B cell (primary cell): ENCODE measurements at regions not wholly inside any gene's neighbourhood (a gene's known extent, or its start where the extent isn't known, plus 50 kb on each side); places are given as distances from the start of the nearest gene placed in this dataset.

Source experiments
- ATAC-seq: fragments of 200-7000 bp; cut with Tn5 transposase; one replicate; pipeline ENCODE4 v1.10.0; 2021; ENCODE audit warnings: low read depth, mild to moderate bottlenecking, moderate number of reproducible peaks, moderate library complexity
- CTCF ChIA-PET: fragments of 350-600 bp; sonication (Branson Sonifier 250); formaldehyde crosslinking; loops from one replicate; lab custom pipeline; 2021; ENCODE audit warnings: antibody characterized with exemption, inconsistent platforms; lab: Charles Lee
- POLR2A ChIA-PET: fragments of 350-600 bp; sonication (Branson Sonifier 250); formaldehyde crosslinking; loops from one replicate; lab custom pipeline; 2021; ENCODE audit warnings: antibody characterized with exemption; lab: Charles Lee
- DNase-seq: peaks from one replicate; pipeline ENCODE4 v3.0.0; 2013
- H2AFZ ChIP-seq: 2 replicates; pipeline ENCODE4 v1.6.1; 2012; ENCODE audit warnings: mild to moderate bottlenecking, low read depth, low read length; ENCODE audit not compliant: insufficient read depth, poor library complexity, severe bottlenecking
- H3K27ac ChIP-seq, 2 donors: 1 replicate in 1 of 2; 2 replicates in 1 of 2; pipeline ENCODE4 v1.5.1; 2012 to 2013; ENCODE audit warnings: low read length in 2 of 2, mild to moderate bottlenecking in 2 of 2, moderate library complexity in 1 of 2
- H3K27me3 ChIP-seq, 4 experiments: fragments of 200-600 bp in 1 of 4; sonication (generic) in 1 of 4; replicated peaks in 1 of 4; 1 replicate in 2 of 4; 2 replicates in 2 of 4; pipeline versions ENCODE4 v1.6.1 to v1.7.0; 2013 to 2016; ENCODE audit warnings: low read length in 3 of 4, mild to moderate bottlenecking in 2 of 4, mixed read lengths in 1 of 4, moderate library complexity in 1 of 4; ENCODE audit not compliant: insufficient read depth in 4 of 4, control insufficient read depth in 3 of 4; ENCODE audit errors: control extremely low read depth in 1 of 4
- H3K36me3 ChIP-seq, 2 experiments: replicated peaks in 1 of 2; 1 replicate in 1 of 2; 2 replicates in 1 of 2; pipeline versions ENCODE4 v1.6.1 to v1.7.1; 2013; ENCODE audit warnings: low read length in 1 of 2; ENCODE audit not compliant: insufficient read depth in 2 of 2, control insufficient read depth in 1 of 2; ENCODE audit errors: control extremely low read depth in 1 of 2, extremely low read depth in 1 of 2
- H3K4me1 ChIP-seq, 2 donors: fragments of 200-600 bp in 1 of 2; sonication (generic) in 1 of 2; 1 replicate in 1 of 2; 2 replicates in 1 of 2; pipeline versions ENCODE4 v1.5.1 to v1.6.1; 2013 to 2017; ENCODE audit warnings: low read length in 2 of 2; ENCODE audit not compliant: control insufficient read depth in 2 of 2, insufficient read depth in 2 of 2
- H3K4me2 ChIP-seq: replicated peaks from 2 replicates; pipeline ENCODE3; 2012; ENCODE audit warnings: mild to moderate bottlenecking, low read depth, low read length; ENCODE audit not compliant: poor library complexity, severe bottlenecking
- H3K4me3 ChIP-seq, 5 experiments: fragments of 200-600 bp in 1 of 5; sonication (generic) in 1 of 5; 1 replicate in 3 of 5; 2 replicates in 2 of 5; pipeline versions ENCODE4 v1.5.1 to v1.7.0; 2011 to 2016; ENCODE audit warnings: low read length in 4 of 5, mild to moderate bottlenecking in 4 of 5, low read depth in 2 of 5, control low read depth in 1 of 5, moderate library complexity in 1 of 5; ENCODE audit not compliant: insufficient read depth in 1 of 5; ENCODE audit errors: control extremely low read depth in 1 of 5, extremely low read depth in 1 of 5
- H3K79me2 ChIP-seq: fragments of 200-600 bp; sonication (generic); one replicate; pipeline ENCODE4 v1.6.0; 2016; ENCODE audit warnings: low read length; ENCODE audit not compliant: control insufficient read depth, insufficient read depth
- H3K9ac ChIP-seq: fragments of 200-600 bp; sonication (generic); 2 replicates; pipeline ENCODE4 v1.6.1; 2017; ENCODE audit warnings: mild to moderate bottlenecking, low read length, moderate library complexity
- H3K9me3 ChIP-seq, 3 donors: one replicate each; pipeline versions ENCODE4 v1.6.1 to v1.7.1; 2013; ENCODE audit warnings: low read length in 2 of 3; ENCODE audit not compliant: control insufficient read depth in 2 of 3, insufficient read depth in 1 of 3; ENCODE audit errors: control extremely low read depth in 1 of 3
- H4K20me1 ChIP-seq: 2 replicates; pipeline ENCODE4 v1.6.0; 2012; ENCODE audit warnings: mild to moderate bottlenecking, low read length; ENCODE audit not compliant: insufficient read depth, control insufficient read depth, poor library complexity, severe bottlenecking
- H3K27ac Mint-ChIP-seq: one replicate; pipeline ENCODE4 v1.8.0; 2021; ENCODE audit warnings: mixed read lengths
- H3K27me3 Mint-ChIP-seq: one replicate; pipeline ENCODE4 v1.8.0; 2021; ENCODE audit warnings: mixed read lengths
- H3K4me1 Mint-ChIP-seq: one replicate; pipeline ENCODE4 v1.8.0; 2021; ENCODE audit warnings: mixed read lengths
- H3K4me3 Mint-ChIP-seq: one replicate; pipeline ENCODE4 v1.8.0; 2021; ENCODE audit warnings: mixed read lengths
- H3K9me3 Mint-ChIP-seq: one replicate; pipeline ENCODE4 v1.8.0; 2022; ENCODE audit warnings: mixed read lengths; ENCODE audit not compliant: insufficient read depth
- EZH2 ChIP-seq: IDR thresholded peaks from 2 replicates; pipeline ENCODE4 v1.6.1; 2012; ENCODE audit warnings: borderline replicate concordance, low read depth, mild to moderate bottlenecking, moderate library complexity, low read length; ENCODE audit not compliant: insufficient read depth, poor library complexity, severe bottlenecking
- WGBS: methylation state at CpG from one replicate; pipeline ENCODE4 v1.1.5; 2013; ENCODE audit warnings: missing lambda C conversion rate; ENCODE audit not compliant: insufficient coverage; 5-methylcytosine and 5-hydroxymethylcytosine counted together
- intact Hi-C: fragments of 100-400 bp; cut with micrococcal nuclease; formaldehyde crosslinking; loops from one replicate; pipeline ENCODE4 v1.10.0; 2022
- TF ChIP-seq, protein P1 (sequence below): fragments of 200-600 bp; IDR thresholded peaks from one replicate; pipeline ENCODE4 v1.8.0; 2022; ENCODE audit warnings: antibody characterized with exemption, mild to moderate bottlenecking

DNA sequence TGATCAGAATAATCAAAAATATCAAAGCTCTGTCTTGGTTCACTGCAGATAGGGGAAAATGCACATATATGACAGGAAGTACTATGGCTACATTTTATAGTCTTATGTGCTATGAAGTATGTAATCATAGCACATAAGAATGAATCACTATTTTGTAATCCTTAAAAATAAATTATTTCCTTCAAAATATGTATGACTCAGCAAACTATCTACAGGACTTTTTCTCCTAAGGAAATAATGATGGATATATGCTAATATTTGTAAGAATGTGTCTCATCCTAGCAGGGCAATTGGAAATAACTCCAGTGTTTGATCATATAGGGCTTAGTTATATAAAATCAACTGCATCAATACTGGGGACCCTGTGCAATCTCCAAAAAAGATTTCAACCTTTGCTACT, 85.1 kb downstream of the SLC24A2 start:
- Mint-ChIP-seq H3K27me3 (no peaks in the 10 kb centered on the region), H3K9me3 (no peaks in the 10 kb centered on the region), H3K4me1 (no peaks in the 10 kb centered on the region), H3K27ac (no peak overlapping the region), H3K4me3 (no peak overlapping the region)
- intact Hi-C loops, result no loop called here
- no peak for DNase-seq
- Histone ChIP-seq H3K9ac (no peak overlapping the region), H3K9me3 (no peaks in the 10 kb centered on the region), H3K4me2 (no peak overlapping the region), H3K27me3 (no peaks in the 10 kb centered on the region), H3K4me3 (no peak overlapping the region), H4K20me1 (no peaks in the 10 kb centered on the region), H3K79me2 (no peaks in the 10 kb centered on the region), H3K27ac (no peak overlapping the region), H2AFZ (no peak overlapping the region), H3K4me1 (no peaks in the 10 kb centered on the region), H3K36me3 (no peaks in the 10 kb centered on the region)
- POLR2A ChIA-PET, result no interaction called here
- no peak for ATAC-seq
- TF ChIP-seq EZH2, result no peak
- TF ChIP-seq, protein P1, sequence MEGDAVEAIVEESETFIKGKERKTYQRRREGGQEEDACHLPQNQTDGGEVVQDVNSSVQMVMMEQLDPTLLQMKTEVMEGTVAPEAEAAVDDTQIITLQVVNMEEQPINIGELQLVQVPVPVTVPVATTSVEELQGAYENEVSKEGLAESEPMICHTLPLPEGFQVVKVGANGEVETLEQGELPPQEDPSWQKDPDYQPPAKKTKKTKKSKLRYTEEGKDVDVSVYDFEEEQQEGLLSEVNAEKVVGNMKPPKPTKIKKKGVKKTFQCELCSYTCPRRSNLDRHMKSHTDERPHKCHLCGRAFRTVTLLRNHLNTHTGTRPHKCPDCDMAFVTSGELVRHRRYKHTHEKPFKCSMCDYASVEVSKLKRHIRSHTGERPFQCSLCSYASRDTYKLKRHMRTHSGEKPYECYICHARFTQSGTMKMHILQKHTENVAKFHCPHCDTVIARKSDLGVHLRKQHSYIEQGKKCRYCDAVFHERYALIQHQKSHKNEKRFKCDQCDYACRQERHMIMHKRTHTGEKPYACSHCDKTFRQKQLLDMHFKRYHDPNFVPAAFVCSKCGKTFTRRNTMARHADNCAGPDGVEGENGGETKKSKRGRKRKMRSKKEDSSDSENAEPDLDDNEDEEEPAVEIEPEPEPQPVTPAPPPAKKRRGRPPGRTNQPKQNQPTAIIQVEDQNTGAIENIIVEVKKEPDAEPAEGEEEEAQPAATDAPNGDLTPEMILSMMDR, result no peak
- CTCF ChIA-PET, result no interaction called here

DNA sequence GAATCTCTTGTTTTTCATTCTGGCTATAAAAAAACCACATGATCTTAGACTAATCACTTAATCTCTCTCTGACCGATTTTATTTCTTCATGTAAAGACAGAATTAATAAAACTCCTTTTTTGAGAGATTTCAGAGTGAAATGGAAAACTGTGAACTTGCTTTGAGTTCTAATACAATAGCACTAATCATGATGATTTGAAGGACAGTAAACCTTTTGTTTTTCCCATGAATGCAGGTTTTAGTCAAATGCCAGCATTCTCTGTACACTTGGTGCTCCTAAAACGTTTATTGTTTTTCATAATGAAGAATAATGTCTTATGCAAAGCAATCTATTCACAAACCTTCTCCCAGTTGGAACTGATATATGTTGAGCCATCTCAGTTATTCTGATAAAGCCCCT, 86.8 kb downstream of the SLC24A2 start:
- intact Hi-C loops, result no loop called here
- no peak overlapping the region for H3K27ac Mint-ChIP-seq
- no peaks in the 10 kb centered on the region for H3K4me1 ChIP-seq
- no peaks in the 10 kb centered on the region for H3K36me3 ChIP-seq
- no peaks in the 10 kb centered on the region for H3K79me2 ChIP-seq
- no peaks in the 10 kb centered on the region for H4K20me1 ChIP-seq
- H3K9ac ChIP-seq, result no peak overlapping the region
- ATAC-seq (no peak), DNase-seq (no peak)
- CTCF ChIA-PET, result no interaction called here
- no peaks in the 10 kb centered on the region for H3K27me3 Mint-ChIP-seq
- no peak overlapping the region for H3K4me3 Mint-ChIP-seq
- no peaks in the 10 kb centered on the region for H3K4me1 Mint-ChIP-seq
- H3K27me3 ChIP-seq, result no peaks in the 10 kb centered on the region
- H3K9me3 Mint-ChIP-seq, result no peaks in the 10 kb centered on the region
- WGBS, result no CpG with 5 or more reads among the region's 2 CpGs
- TF ChIP-seq, protein P1, result no peak
- no peak for TF ChIP-seq EZH2
- no peak overlapping the region for H3K4me2 ChIP-seq
- no peak overlapping the region for H3K4me3 ChIP-seq
- H2AFZ ChIP-seq, result no peak overlapping the region
- H3K9me3 ChIP-seq, result no peaks in the 10 kb centered on the region
- H3K27ac ChIP-seq, result no peak overlapping the region
- POLR2A ChIA-PET, result no interaction called here
